Neural progenitor cell (in vitro differentiated cells): ENCODE measurements at regions not wholly inside any gene's neighbourhood (a gene's known extent, or its start where the extent isn't known, plus 50 kb on each side); places are given as distances from the start of the nearest gene placed in this dataset.

Experiments
- DNase-seq: peaks from one replicate; pipeline ENCODE4 v3.0.0-alpha.2; 2016; ENCODE audit warnings: low spot score
- H2AFZ ChIP-seq: fragments of 200-600 bp; sonication (generic); replicated peaks from 2 replicates; pipeline ENCODE4 v1.6.1; 2016; ENCODE audit warnings: antibody characterized with exemption
- H3F3A ChIP-seq: fragments of 200-600 bp; sonication (generic); 2 replicates; pipeline ENCODE4 v1.6.1; 2016; ENCODE audit warnings: antibody characterized with exemption, low read depth
- H3K27ac ChIP-seq: fragments of 200-600 bp; sonication (generic); 2 replicates; pipeline ENCODE4 v1.5.1; 2016; ENCODE audit warnings: mild to moderate bottlenecking
- H3K27me3 ChIP-seq: fragments of 200-600 bp; sonication (generic); 2 replicates; pipeline ENCODE4 v1.6.1; 2016; ENCODE audit warnings: mild to moderate bottlenecking, moderate library complexity
- H3K36me3 ChIP-seq: fragments of 200-600 bp; sonication (generic); 2 replicates; pipeline ENCODE4 v1.5.1; 2016
- H3K4me1 ChIP-seq: fragments of 200-600 bp; sonication (generic); 2 replicates; pipeline ENCODE4 v1.6.1; 2016; ENCODE audit warnings: mixed run types
- H3K4me2 ChIP-seq: fragments of 200-600 bp; sonication (generic); 2 replicates; pipeline ENCODE4 v1.6.1; 2016
- H3K4me3 ChIP-seq: fragments of 200-600 bp; sonication (generic); 2 replicates; pipeline ENCODE4 v1.5.1; 2016
- H3K79me2 ChIP-seq: fragments of 200-600 bp; sonication (generic); 2 replicates; pipeline ENCODE4 v1.6.1; 2016; ENCODE audit warnings: low read depth
- H3K9ac ChIP-seq: fragments of 200-600 bp; sonication (generic); 2 replicates; pipeline ENCODE4 v1.6.1; 2016
- H3K9me3 ChIP-seq: fragments of 200-600 bp; sonication (generic); 2 replicates; pipeline ENCODE4 v1.5.1; 2016; ENCODE audit warnings: low read depth
- H4K20me1 ChIP-seq: fragments of 200-600 bp; sonication (generic); 2 replicates; pipeline ENCODE4 v1.6.1; 2016; ENCODE audit warnings: low read depth
- H3K27ac Mint-ChIP-seq: 3 replicates; pipeline ENCODE4 v1.8.0; 2021; ENCODE audit warnings: mixed read lengths
- H3K27me3 Mint-ChIP-seq: 2 replicates; pipeline ENCODE4 v1.8.0; 2022; ENCODE audit warnings: low read depth, mild to moderate bottlenecking, inconsistent platforms, moderate library complexity, mixed read lengths; ENCODE audit not compliant: insufficient read depth
- H3K36me3 Mint-ChIP-seq: 3 replicates; pipeline ENCODE4 v1.8.0; 2021; ENCODE audit warnings: mixed read lengths
- H3K4me1 Mint-ChIP-seq: 3 replicates; pipeline ENCODE4 v1.8.0; 2021; ENCODE audit warnings: mixed read lengths
- H3K4me3 Mint-ChIP-seq: 3 replicates; pipeline ENCODE4 v1.8.0; 2021; ENCODE audit warnings: mild to moderate bottlenecking, moderate library complexity, mixed read lengths
- H3K9me3 Mint-ChIP-seq: 3 replicates; pipeline ENCODE4 v1.8.0; 2020; ENCODE audit warnings: mixed read lengths
- CTCF ChIP-seq: fragments of 200-600 bp; sonication (generic); IDR thresholded peaks from 2 replicates; pipeline ENCODE4 v1.5.1; 2017; ENCODE audit warnings: antibody characterized with exemption, mild to moderate bottlenecking
- EZH2 ChIP-seq: fragments of 200-600 bp; sonication (generic); IDR thresholded peaks from 2 replicates; pipeline ENCODE4 v1.6.1; 2017; ENCODE audit warnings: antibody characterized with exemption, mild to moderate bottlenecking, moderate library complexity
- EZH2phosphoT487 ChIP-seq: fragments of 200-600 bp; sonication (generic); IDR thresholded peaks from 2 replicates; pipeline ENCODE4 v1.6.1; 2017; ENCODE audit warnings: antibody characterized with exemption

- Mint-ChIP-seq H3K4me1 (no peaks in the 10 kb centered on the region), H3K4me3 (peak overlapping the region; percentile 90)
- peaks cover 59% of the 10 kb centered on the region for H3K79me2 ChIP-seq
Measured at GRCh38 chr19:20423381-20424197, 142.0 kb downstream of the ZNF737 start.

GRCh38 chr19:20422216-20423205 lies 143.1 kb downstream of the ZNF737 start:
- peaks cover 7% of the 10 kb centered on the region for H3K27me3 Mint-ChIP-seq
- H3K4me1 Mint-ChIP-seq, result no peaks in the 10 kb centered on the region
- peak overlapping the region; percentile 81 for H3K27ac ChIP-seq
- no peak overlapping the region for H3K27ac Mint-ChIP-seq
- no peaks in the 10 kb centered on the region for H3K4me1 ChIP-seq
- H3F3A ChIP-seq, result peaks cover 20% of the 10 kb centered on the region
- no peak overlapping the region for H3K4me3 Mint-ChIP-seq
- H4K20me1 ChIP-seq, result peaks cover 4% of the 10 kb centered on the region
- peaks cover 70% of the 10 kb centered on the region for H3K79me2 ChIP-seq
- peaks cover 15% of the 10 kb centered on the region for H3K36me3 Mint-ChIP-seq
- H3K36me3 ChIP-seq, result no peaks in the 10 kb centered on the region
- peaks cover 30% of the 10 kb centered on the region for H3K9me3 Mint-ChIP-seq
- no peak overlapping the region for H2AFZ ChIP-seq
- no peak overlapping the region for H3K9ac ChIP-seq
- H3K27me3 ChIP-seq, result no peaks in the 10 kb centered on the region
- H3K4me3 ChIP-seq, result peak overlapping the region; percentile 79
- TF ChIP-seq EZH2 (no peak), EZH2phosphoT487 (no peak), CTCF (no peak)
- peak overlapping the region; percentile 80 for H3K4me2 ChIP-seq
- no peaks in the 10 kb centered on the region for H3K9me3 ChIP-seq
- peak; percentile 66 for DNase-seq

More at GRCh38 chr19:20423381-20424197, 142.0 kb downstream of the ZNF737 start:
- Histone ChIP-seq H3K4me3 (peak overlapping the region; percentile 79), H3K36me3 (no peaks in the 10 kb centered on the region), H3K27me3 (no peaks in the 10 kb centered on the region), H4K20me1 (peaks cover 4% of the 10 kb centered on the region), H3K27ac (peak overlapping the region; percentile 81), H2AFZ (no peak overlapping the region), H3K9ac (peak overlapping the region; percentile 58), H3K4me2 (peak overlapping the region; percentile 80), H3K4me1 (no peaks in the 10 kb centered on the region), H3F3A (peaks cover 20% of the 10 kb centered on the region), H3K9me3 (no peaks in the 10 kb centered on the region)
- H3K27ac Mint-ChIP-seq, result peak overlapping the region; percentile 66
- peaks cover 28% of the 10 kb centered on the region for H3K9me3 Mint-ChIP-seq
- TF ChIP-seq EZH2 (no peak), CTCF (no peak), EZH2phosphoT487 (no peak)
- peaks cover 7% of the 10 kb centered on the region for H3K27me3 Mint-ChIP-seq
- DNase-seq, result peak; percentile 37
- H3K36me3 Mint-ChIP-seq, result peaks cover 15% of the 10 kb centered on the region

- H3K27ac Mint-ChIP-seq, result no peak overlapping the region
- Histone ChIP-seq H3K4me2 (no peak overlapping the region), H3F3A (no peaks in the 10 kb centered on the region), H3K36me3 (no peaks in the 10 kb centered on the region), H3K9me3 (no peaks in the 10 kb centered on the region), H2AFZ (no peak overlapping the region), H3K27ac (no peak overlapping the region), H3K4me1 (no peaks in the 10 kb centered on the region), H3K4me3 (no peak overlapping the region), H3K27me3 (no peaks in the 10 kb centered on the region), H3K79me2 (peaks cover 99% of the 10 kb centered on the region), H3K9ac (no peak overlapping the region), H4K20me1 (peaks cover 4% of the 10 kb centered on the region)
- peaks cover 3% of the 10 kb centered on the region for H3K27me3 Mint-ChIP-seq
- peaks cover 20% of the 10 kb centered on the region for H3K36me3 Mint-ChIP-seq
- no peaks in the 10 kb centered on the region for H3K4me1 Mint-ChIP-seq
- no peak for DNase-seq
- TF ChIP-seq EZH2 (no peak), CTCF (no peak), EZH2phosphoT487 (no peak)
- no peak overlapping the region for H3K4me3 Mint-ChIP-seq
- H3K9me3 Mint-ChIP-seq, result peaks cover 29% of the 10 kb centered on the region
Measured at GRCh38 chr19:20416661-20417060, 148.9 kb downstream of the ZNF737 start.
